H9 (cell line): ENCODE measurements at regions not wholly inside any gene's neighbourhood (a gene's known extent, or its start where the extent isn't known, plus 50 kb on each side); places are given as distances from the start of the nearest gene placed in this dataset.

Experiments used
- DNase-seq: peaks from one replicate; pipeline ENCODE4 v3.0.0-alpha.2; 2017
- H2AFZ ChIP-seq: one replicate; pipeline ENCODE4 v1.6.1; 2013; ENCODE audit warnings: mild to moderate bottlenecking, low read length, control low read depth, moderate library complexity
- H2AK5ac ChIP-seq: 2 replicates; pipeline ENCODE4 v1.6.1; 2013; ENCODE audit warnings: low read length, control low read depth, mixed read lengths; ENCODE audit not compliant: insufficient read length
- H2BK120ac ChIP-seq: one replicate; pipeline ENCODE4 v1.6.1; 2013; ENCODE audit warnings: low read depth, mild to moderate bottlenecking, low read length, control low read depth, inconsistent platforms; ENCODE audit not compliant: poor library complexity, severe bottlenecking
- H2BK12ac ChIP-seq: 2 replicates; pipeline ENCODE4 v1.6.1; 2013; ENCODE audit warnings: low read length, control low read depth, mixed read lengths, low read depth; ENCODE audit not compliant: insufficient read length
- H2BK15ac ChIP-seq: 2 replicates; pipeline ENCODE4 v1.6.1; 2013; ENCODE audit warnings: low read depth, low read length, control low read depth
- H2BK20ac ChIP-seq: one replicate; pipeline ENCODE4 v1.6.1; 2013; ENCODE audit warnings: low read depth, mild to moderate bottlenecking, low read length, control low read depth, inconsistent platforms; ENCODE audit not compliant: poor library complexity, severe bottlenecking
- H2BK5ac ChIP-seq: 2 replicates; pipeline ENCODE4 v1.6.1; 2013; ENCODE audit warnings: low read length, control low read depth, mixed read lengths; ENCODE audit not compliant: insufficient read length
- H3K14ac ChIP-seq: 2 replicates; pipeline ENCODE4 v1.6.1; 2013; ENCODE audit warnings: low read length, control low read depth; ENCODE audit not compliant: insufficient read depth
- H3K18ac ChIP-seq: 2 replicates; pipeline ENCODE4 v1.6.1; 2013; ENCODE audit warnings: low read depth, mild to moderate bottlenecking, mixed read lengths, low read length, control low read depth; ENCODE audit not compliant: insufficient read length
- H3K23ac ChIP-seq: 2 replicates; pipeline ENCODE4 v1.6.1; 2013; ENCODE audit warnings: low read length, control low read depth, mixed read lengths, low read depth; ENCODE audit not compliant: insufficient read length
- H3K23me2 ChIP-seq: 2 replicates; pipeline ENCODE4 v1.6.1; 2013; ENCODE audit warnings: low read depth, mild to moderate bottlenecking, mixed read lengths, low read length, control low read depth; ENCODE audit not compliant: insufficient read length, poor library complexity, severe bottlenecking
- H3K27ac ChIP-seq: 2 replicates; pipeline ENCODE4 v1.5.1; 2013; ENCODE audit warnings: low read length, control low read depth, mixed read lengths, low read depth; ENCODE audit not compliant: insufficient read length
- H3K27me3 ChIP-seq: 2 replicates; pipeline ENCODE4 v1.6.1; 2013; ENCODE audit warnings: low read length, control low read depth, inconsistent platforms; ENCODE audit not compliant: insufficient read depth
- H3K4ac ChIP-seq: 2 replicates; pipeline ENCODE4 v1.6.1; 2013; ENCODE audit warnings: low read depth, mild to moderate bottlenecking, control low read depth, inconsistent platforms, low read length, moderate library complexity
- H3K4me1 ChIP-seq: 2 replicates; pipeline ENCODE4 v1.6.1; 2013; ENCODE audit warnings: low read length, control low read depth, inconsistent platforms; ENCODE audit not compliant: insufficient read depth
- H3K4me2 ChIP-seq: 2 replicates; pipeline ENCODE4 v1.6.1; 2013; ENCODE audit warnings: low read length, control low read depth, mixed read lengths; ENCODE audit not compliant: insufficient read length, insufficient read depth
- H3K56ac ChIP-seq: 2 replicates; pipeline ENCODE4 v1.6.1; 2013; ENCODE audit warnings: low read depth, mild to moderate bottlenecking, mixed read lengths, low read length, control low read depth; ENCODE audit not compliant: insufficient read length
- H3K79me1 ChIP-seq: 2 replicates; pipeline ENCODE4 v1.6.1; 2013; ENCODE audit warnings: low read depth, mild to moderate bottlenecking, moderate library complexity, low read length, control low read depth, inconsistent platforms; ENCODE audit not compliant: insufficient read depth, poor library complexity, severe bottlenecking
- H3K79me2 ChIP-seq: 2 replicates; pipeline ENCODE4 v1.6.1; 2013; ENCODE audit warnings: low read length, control low read depth, inconsistent platforms; ENCODE audit not compliant: insufficient read depth
- H3K9ac ChIP-seq: 2 replicates; pipeline ENCODE4 v1.6.1; 2013; ENCODE audit warnings: low read length, control low read depth, mixed read lengths; ENCODE audit not compliant: insufficient read length; ENCODE audit errors: extremely low read depth
- H3K9me3 ChIP-seq: one replicate; pipeline ENCODE4 v1.6.1; 2013; ENCODE audit warnings: low read depth, low read length, inconsistent platforms; ENCODE audit not compliant: control insufficient read depth
- H3T11ph ChIP-seq: one replicate; pipeline ENCODE4 v1.6.1; 2013; ENCODE audit warnings: mild to moderate bottlenecking, low read length, control low read depth, inconsistent platforms
- H4K20me1 ChIP-seq: one replicate; pipeline ENCODE4 v1.6.1; 2013; ENCODE audit not compliant: control insufficient read depth, insufficient read length, insufficient read depth
- H4K5ac ChIP-seq: 2 replicates; pipeline ENCODE4 v1.6.1; 2013; ENCODE audit warnings: low read depth, mild to moderate bottlenecking, mixed read lengths, low read length, control low read depth; ENCODE audit not compliant: insufficient read length
- H4K8ac ChIP-seq: replicated peaks from 2 replicates; pipeline ENCODE4 v1.6.1; 2013; ENCODE audit warnings: low read length, control low read depth, mixed read lengths, low read depth; ENCODE audit not compliant: insufficient read length
- H4K91ac ChIP-seq: 2 replicates; pipeline ENCODE4 v1.6.1; 2013; ENCODE audit warnings: low read depth, mild to moderate bottlenecking, moderate library complexity, mixed read lengths, low read length, control low read depth; ENCODE audit not compliant: insufficient read length
- H3K27ac Mint-ChIP-seq, 3 experiments: 2 replicates in 2 of 3; 3 replicates in 1 of 3; pipeline ENCODE4 v1.8.0; 2020 to 2021; ENCODE audit warnings: mixed read lengths in 3 of 3, mild to moderate bottlenecking in 1 of 3, moderate library complexity in 1 of 3
- H3K27me3 Mint-ChIP-seq: 2 replicates; pipeline ENCODE4 v1.8.0; 2021; ENCODE audit warnings: low read depth, mild to moderate bottlenecking, moderate library complexity, mixed read lengths
- H3K36me3 Mint-ChIP-seq, 3 experiments: 2 replicates in 2 of 3; 3 replicates in 1 of 3; pipeline ENCODE4 v1.8.0; 2020 to 2021; ENCODE audit warnings: low read depth in 3 of 3, mixed read lengths in 3 of 3; ENCODE audit not compliant: insufficient read depth in 1 of 3
- H3K4me1 Mint-ChIP-seq, 2 experiments: 2 replicates each; pipeline ENCODE4 v1.8.0; 2020; ENCODE audit warnings: mixed read lengths in 2 of 2
- H3K4me3 Mint-ChIP-seq, 2 experiments: 2 replicates in 1 of 2; 3 replicates in 1 of 2; pipeline ENCODE4 v1.8.0; 2020 to 2021; ENCODE audit warnings: mild to moderate bottlenecking in 2 of 2, mixed read lengths in 2 of 2, moderate library complexity in 1 of 2
- H3K9me3 Mint-ChIP-seq, 2 experiments: 2 replicates in 1 of 2; 3 replicates in 1 of 2; pipeline ENCODE4 v1.8.0; 2020; ENCODE audit warnings: mild to moderate bottlenecking in 2 of 2, mixed read lengths in 2 of 2, moderate library complexity in 1 of 2
- CTCF ChIP-seq: fragments of 200-600 bp; sonication (generic); conservative IDR thresholded peaks from 3 replicates; pipeline ENCODE4 v1.8.0; 2021; ENCODE audit warnings: antibody characterized with exemption, mild to moderate bottlenecking
- WGBS: extraction: QIAGEN DNeasy Blood & Tissue Kit; methylation state at CpG from one replicate; pipeline ENCODE4 v1.1.7; 2013; ENCODE audit warnings: missing lambda C conversion rate, low lambda C conversion rate, mixed read lengths; ENCODE audit not compliant: insufficient read length; ENCODE audit errors: extremely low coverage; 5-methylcytosine and 5-hydroxymethylcytosine counted together

- Mint-ChIP-seq H3K27me3 (no peaks in the 10 kb centered on the region), H3K4me3 (no peak overlapping the region), H3K36me3 (no peaks in the 10 kb centered on the region; a peak in 2 of 7 replicates), H3K4me1 (peaks cover 0 to 5% of the 10 kb centered on the region in 2 experiments; a peak in 2 of 4 replicates), H3K9me3 (peaks cover 0 to 6% of the 10 kb centered on the region in 2 experiments; a peak in 2 of 5 replicates), H3K27ac (no peak overlapping the region)
- H3K23me2 ChIP-seq, result no peaks in the 10 kb centered on the region
- H3K27me3 ChIP-seq, result no peaks in the 10 kb centered on the region
- WGBS, result no CpG with 5 or more reads among the region's 1 CpG
- TF ChIP-seq CTCF, result peak; percentile 72
- H3K4ac ChIP-seq, result no peak overlapping the region
- no peak overlapping the region for H3K56ac ChIP-seq
- no peak overlapping the region for H2BK5ac ChIP-seq
- no peaks in the 10 kb centered on the region for H4K20me1 ChIP-seq
- DNase-seq, result peak; percentile 32
- no peak overlapping the region for H3T11ph ChIP-seq
- no peak overlapping the region for H3K14ac ChIP-seq
- H3K79me1 ChIP-seq, result no peaks in the 10 kb centered on the region
- no peak overlapping the region for H2BK12ac ChIP-seq
- H3K9me3 ChIP-seq, result no peaks in the 10 kb centered on the region
- H2AFZ ChIP-seq, result no peak overlapping the region
- no peak overlapping the region for H3K18ac ChIP-seq
- H3K23ac ChIP-seq, result no peak overlapping the region
- no peak overlapping the region for H2AK5ac ChIP-seq
- H4K91ac ChIP-seq, result no peak overlapping the region
- H2BK15ac ChIP-seq, result no peak overlapping the region
- no peaks in the 10 kb centered on the region for H3K79me2 ChIP-seq
- no peak overlapping the region for H4K8ac ChIP-seq
- no peak overlapping the region for H2BK20ac ChIP-seq
- H3K4me2 ChIP-seq, result no peak overlapping the region
- no peak overlapping the region for H4K5ac ChIP-seq
- no peak overlapping the region for H2BK120ac ChIP-seq
- no peak overlapping the region for H3K9ac ChIP-seq
- H3K27ac ChIP-seq, result no peak overlapping the region
- H3K4me1 ChIP-seq, result no peaks in the 10 kb centered on the region
Observed at GRCh38 chr4:135418353-135418752, 1216.8 kb upstream of the PABPC4L start.
